RPMI7951 (cell line): ENCODE measurements at regions not wholly inside any gene's neighbourhood (a gene's known extent, or its start where the extent isn't known, plus 50 kb on each side); places are given as distances from the start of the nearest gene placed in this dataset.

ENCODE experiments used
- DNase-seq: peaks from one replicate; pipeline ENCODE4 v3.0.0-alpha.2; 2012; ENCODE audit warnings: low read depth

DNA sequence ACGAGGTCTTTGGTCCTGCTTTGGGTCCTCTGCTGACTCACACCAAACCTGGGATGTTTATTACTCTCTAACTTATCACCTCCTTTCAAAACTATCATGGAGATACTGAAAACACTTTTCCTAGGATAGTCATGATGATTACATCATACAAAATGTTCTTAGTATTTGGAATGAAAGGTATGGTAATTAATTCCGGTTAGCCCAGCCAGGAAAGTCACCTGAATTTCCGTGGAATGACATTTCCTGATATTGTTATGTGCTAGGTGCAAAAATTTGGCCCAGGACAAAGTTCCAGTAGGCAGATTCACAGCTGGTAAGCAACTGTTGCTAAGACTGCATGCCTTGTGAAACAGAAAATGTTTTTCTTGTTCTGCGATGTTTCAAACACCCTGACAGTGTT, 203.4 kb downstream of the ZNF648 start:
- no peak for DNase-seq
